ENCODE measurements at regions not wholly inside any gene's neighbourhood (a gene's known extent, or its start where the extent isn't known, plus 50 kb on each side); places are given as distances from the start of the nearest gene placed in this dataset.

GRCh38 chr6:21524201-21524600, 69.3 kb upstream of the SOX4 start:
- TF ChIP-seq CTCF (conservative IDR thresholded peaks at IDR 0.05; ENCODE audit: low read depth, low read length) = no peak
- H3K4me3 ChIP-seq (ENCODE audit: low read length) = no peak overlapping the region
- no peak for DNase-seq (ENCODE audit: low read depth)

GRCh38 chr6:21526974-21527373, 66.6 kb upstream of the SOX4 start:
- H3K4me3 ChIP-seq (ENCODE audit: low read length) = no peak overlapping the region
- no peak for DNase-seq (ENCODE audit: low read depth)
- no peak for TF ChIP-seq CTCF (conservative IDR thresholded peaks at IDR 0.05; ENCODE audit: low read depth, low read length)

- no peak for DNase-seq (ENCODE audit: low read depth)
- no peak overlapping the region for H3K4me3 ChIP-seq (ENCODE audit: low read length)
- TF ChIP-seq CTCF (conservative IDR thresholded peaks at IDR 0.05; ENCODE audit: low read depth, low read length) = no peak
Observed at GRCh38 chr6:21527731-21528130, 65.8 kb upstream of the SOX4 start.

- no peak for TF ChIP-seq CTCF (conservative IDR thresholded peaks at IDR 0.05; ENCODE audit: low read depth, low read length)
- DNase-seq (ENCODE audit: low read depth) = no peak
- H3K4me3 ChIP-seq (ENCODE audit: low read length) = no peak overlapping the region
Observed at GRCh38 chr6:21529431-21529830, 64.1 kb upstream of the SOX4 start.

GRCh38 chr6:21531393-21531792, 62.2 kb upstream of the SOX4 start:
- H3K4me3 ChIP-seq (ENCODE audit: low read length) = no peak overlapping the region
- no peak for DNase-seq (ENCODE audit: low read depth)
- TF ChIP-seq CTCF (conservative IDR thresholded peaks at IDR 0.05; ENCODE audit: low read depth, low read length) = no peak

GRCh38 chr6:21533678-21534077, 59.9 kb upstream of the SOX4 start:
- no peak overlapping the region for H3K4me3 ChIP-seq (ENCODE audit: low read length)
- DNase-seq (ENCODE audit: low read depth) = no peak
- no peak for TF ChIP-seq CTCF (conservative IDR thresholded peaks at IDR 0.05; ENCODE audit: low read depth, low read length)

- DNase-seq (ENCODE audit: low read depth) = no peak
- TF ChIP-seq CTCF (conservative IDR thresholded peaks at IDR 0.05; ENCODE audit: low read depth, low read length) = no peak
- no peak overlapping the region for H3K4me3 ChIP-seq (ENCODE audit: low read length)
Observed at GRCh38 chr6:21536280-21536766, 57.2 kb upstream of the SOX4 start.
